Upper lobe of left lung (tissue), 4 donors: ENCODE measurements at regions not wholly inside any gene's neighbourhood (a gene's known extent, or its start where the extent isn't known, plus 50 kb on each side); places are given as distances from the start of the nearest gene placed in this dataset.

Experiments
- CTCF ChIP-seq, 6 experiments: fragments of 450-650 bp in 4 of 6; fragments of 200-600 bp in 2 of 6; sonication (generic) in 2 of 6; IDR thresholded peaks; one replicate each; pipeline ENCODE4 v1.5.1; 2016 to 2019; ENCODE audit warnings: antibody characterized with exemption in 6 of 6
- POLR2A ChIP-seq, 4 donors: fragments of 450-650 bp; IDR thresholded peaks; one replicate each; pipeline ENCODE4 v1.5.1; 2016 to 2017; ENCODE audit warnings: antibody characterized with exemption in 4 of 4, mild to moderate bottlenecking in 2 of 4

- TF ChIP-seq CTCF (IDR thresholded peaks at IDR 0.05) = no peak
- TF ChIP-seq POLR2A (IDR thresholded peaks at IDR 0.05) = no peak
Measured at GRCh38 chr2:186201371-186201770, 284.7 kb upstream of the ZC3H15 start.
